ENCODE measurements at regions not wholly inside any gene's neighbourhood (a gene's known extent, or its start where the extent isn't known, plus 50 kb on each side); places are given as distances from the start of the nearest gene placed in this dataset.
"Not testable (repeated sequence)": the region's sequence is repeated elsewhere in the genome, so short reads cannot be mapped to it uniquely, and the experiment has no call there.

DNA sequence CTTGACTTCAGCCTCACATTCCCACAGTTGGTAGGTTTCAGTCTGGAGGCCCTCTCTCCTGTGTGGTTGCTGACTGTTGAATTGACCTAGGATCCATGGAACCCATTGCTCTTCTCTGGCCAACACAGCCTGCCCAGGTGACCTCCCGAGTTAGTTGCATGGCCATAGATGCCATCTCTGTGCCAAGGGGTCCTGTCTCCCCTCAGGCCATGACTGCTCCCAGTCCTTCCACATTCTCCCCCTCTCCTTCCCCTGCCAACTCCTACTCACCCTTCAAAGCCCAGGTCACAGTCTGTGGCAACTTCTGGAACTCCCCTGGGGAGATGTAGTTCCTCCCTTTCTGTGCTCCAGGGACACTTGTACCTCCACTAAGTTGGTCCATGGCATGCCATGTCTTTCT is 67.3 kb upstream of the GRB10 start:
- ATAC-seq (ENCODE audit: insufficient read depth, low FRiP score) = no peak
- H3K27ac ChIP-seq (ENCODE audit: low read depth in 1 of 2, low read length in 1 of 2) = no peak overlapping the region
- no peaks in the 10 kb centered on the region for H3K27me3 ChIP-seq (ENCODE audit: control insufficient read depth in 3 of 3, insufficient read depth in 3 of 3, low read length in 2 of 3)
- H3K4me3 ChIP-seq = no peak overlapping the region
- no peak overlapping the region for H3K9ac ChIP-seq (ENCODE audit: insufficient read depth in 1 of 2, low read length in 2 of 2)
- TF ChIP-seq, protein P1, sequence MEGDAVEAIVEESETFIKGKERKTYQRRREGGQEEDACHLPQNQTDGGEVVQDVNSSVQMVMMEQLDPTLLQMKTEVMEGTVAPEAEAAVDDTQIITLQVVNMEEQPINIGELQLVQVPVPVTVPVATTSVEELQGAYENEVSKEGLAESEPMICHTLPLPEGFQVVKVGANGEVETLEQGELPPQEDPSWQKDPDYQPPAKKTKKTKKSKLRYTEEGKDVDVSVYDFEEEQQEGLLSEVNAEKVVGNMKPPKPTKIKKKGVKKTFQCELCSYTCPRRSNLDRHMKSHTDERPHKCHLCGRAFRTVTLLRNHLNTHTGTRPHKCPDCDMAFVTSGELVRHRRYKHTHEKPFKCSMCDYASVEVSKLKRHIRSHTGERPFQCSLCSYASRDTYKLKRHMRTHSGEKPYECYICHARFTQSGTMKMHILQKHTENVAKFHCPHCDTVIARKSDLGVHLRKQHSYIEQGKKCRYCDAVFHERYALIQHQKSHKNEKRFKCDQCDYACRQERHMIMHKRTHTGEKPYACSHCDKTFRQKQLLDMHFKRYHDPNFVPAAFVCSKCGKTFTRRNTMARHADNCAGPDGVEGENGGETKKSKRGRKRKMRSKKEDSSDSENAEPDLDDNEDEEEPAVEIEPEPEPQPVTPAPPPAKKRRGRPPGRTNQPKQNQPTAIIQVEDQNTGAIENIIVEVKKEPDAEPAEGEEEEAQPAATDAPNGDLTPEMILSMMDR (IDR thresholded peaks at IDR 0.05; ENCODE audit: control extremely low read depth, extremely low read depth) = no peak
- no peak for DNase-seq
- peaks cover 0 to 2% (median 0%) of the 10 kb centered on the region in 4 donors for H3K9me3 ChIP-seq (ENCODE audit: control insufficient read depth in 4 of 4, insufficient read depth in 3 of 4, low read length in 3 of 4)
- H3K4me1 ChIP-seq (ENCODE audit: control insufficient read depth in 5 of 5, insufficient read depth in 5 of 5, low read length in 5 of 5) = no peaks in the 10 kb centered on the region
- H3K36me3 ChIP-seq (ENCODE audit: control insufficient read depth in 4 of 4, insufficient read depth in 4 of 4, low read length in 4 of 4) = no peaks in the 10 kb centered on the region
- 81 to 100% methylated on average over 1 of the region's 1 CpG for WGBS, 2 donors

DNA sequence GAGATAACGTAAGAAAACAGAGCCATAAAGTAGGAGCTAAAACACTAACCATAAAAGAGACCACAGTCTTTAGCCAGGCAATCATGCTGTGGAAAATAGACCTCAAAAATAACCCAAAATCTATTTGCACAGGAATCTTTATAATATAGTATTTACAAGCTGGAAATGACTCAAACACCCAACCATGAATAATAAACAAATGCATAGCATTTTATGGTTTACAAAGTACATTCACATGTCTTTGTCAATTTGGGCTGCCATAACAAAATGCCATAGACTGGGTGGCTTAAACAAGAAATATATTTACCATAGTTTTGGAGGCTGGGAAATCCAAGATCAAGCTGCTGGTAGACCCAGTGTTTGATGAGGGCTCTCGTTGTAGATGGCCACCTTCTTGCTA is 65.5 kb upstream of the GRB10 start:
- Histone ChIP-seq H3K27ac (ENCODE audit: low read depth in 1 of 2, low read length in 1 of 2) (no peak overlapping the region), H3K9ac (ENCODE audit: insufficient read depth in 1 of 2, low read length in 2 of 2) (no peak overlapping the region), H3K4me3 (no peak overlapping the region), H3K4me1 (ENCODE audit: control insufficient read depth in 5 of 5, insufficient read depth in 5 of 5, low read length in 5 of 5) (no peaks in the 10 kb centered on the region), H3K36me3 (ENCODE audit: control insufficient read depth in 4 of 4, insufficient read depth in 4 of 4, low read length in 4 of 4) (no peaks in the 10 kb centered on the region), H3K27me3 (ENCODE audit: control insufficient read depth in 3 of 3, insufficient read depth in 3 of 3, low read length in 2 of 3) (no peaks in the 10 kb centered on the region), H3K9me3 (ENCODE audit: control insufficient read depth in 4 of 4, insufficient read depth in 3 of 4, low read length in 3 of 4) (peaks cover 0 to 3% (median 0%) of the 10 kb centered on the region in 4 donors)
- TF ChIP-seq, protein P1 (IDR thresholded peaks at IDR 0.05; ENCODE audit: control extremely low read depth, extremely low read depth) = no peak
- ATAC-seq (ENCODE audit: insufficient read depth, low FRiP score) = no peak
- WGBS, 2 donors = 45 to 69% methylated on average over 2 of the region's 2 CpGs
- DNase-seq = no peak

DNA sequence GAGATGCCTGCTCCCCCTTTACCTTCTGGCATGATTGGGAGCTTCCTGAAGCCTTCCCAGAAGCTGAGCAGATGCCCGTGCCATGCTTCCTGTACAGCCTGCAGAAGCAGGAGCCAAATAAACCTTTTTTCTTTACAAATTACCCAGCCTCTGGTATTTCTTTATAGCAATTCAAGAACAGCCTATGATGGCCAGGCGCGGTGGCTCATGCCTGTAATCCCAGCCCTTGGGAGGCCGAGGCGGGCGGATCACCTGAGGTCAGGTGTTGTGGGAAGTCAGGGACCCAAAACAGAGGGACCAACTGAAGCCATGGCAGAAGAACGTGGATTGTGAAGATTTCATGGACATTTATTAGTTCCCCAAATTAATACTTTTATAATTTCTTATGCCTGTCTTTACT is 62.2 kb upstream of the GRB10 start:
- H3K9ac ChIP-seq (ENCODE audit: insufficient read depth in 1 of 2, low read length in 2 of 2); H3K36me3 ChIP-seq (ENCODE audit: control insufficient read depth in 4 of 4, insufficient read depth in 4 of 4, low read length in 4 of 4); DNase-seq; H3K4me1 ChIP-seq (ENCODE audit: control insufficient read depth in 5 of 5, insufficient read depth in 5 of 5, low read length in 5 of 5); H3K27me3 ChIP-seq (ENCODE audit: control insufficient read depth in 3 of 3, insufficient read depth in 3 of 3, low read length in 2 of 3); H3K9me3 ChIP-seq (ENCODE audit: control insufficient read depth in 4 of 4, insufficient read depth in 3 of 4, low read length in 3 of 4); ATAC-seq (ENCODE audit: insufficient read depth, low FRiP score); H3K4me3 ChIP-seq; H3K27ac ChIP-seq (ENCODE audit: low read depth in 1 of 2, low read length in 1 of 2): not testable (repeated sequence)
- WGBS, 2 donors = 96% methylated on average over 7 of the region's 7 CpGs

DNA sequence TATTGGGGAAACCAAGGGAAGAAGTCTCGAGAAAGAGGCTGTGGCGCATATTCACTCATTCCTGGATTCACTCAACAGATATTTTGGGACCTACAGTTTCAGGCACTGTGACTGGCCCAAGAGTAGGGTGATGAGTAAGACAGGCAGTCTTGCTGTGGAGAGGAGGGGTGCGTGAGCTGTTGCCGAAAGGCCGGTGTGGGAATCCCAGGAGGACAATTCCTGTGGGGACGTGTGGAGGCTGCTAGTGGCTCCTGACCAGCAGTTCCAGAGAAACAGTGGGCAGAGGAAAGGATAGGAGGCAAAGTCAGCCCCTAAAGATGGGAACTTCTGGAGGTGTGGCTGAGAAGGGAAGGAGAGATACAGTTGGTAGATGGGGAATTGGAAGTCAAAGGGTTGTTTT is 59.3 kb upstream of the GRB10 start:
- Histone ChIP-seq H3K4me3 (no peak overlapping the region), H3K27me3 (ENCODE audit: control insufficient read depth in 3 of 3, insufficient read depth in 3 of 3, low read length in 2 of 3) (no peaks in the 10 kb centered on the region), H3K36me3 (ENCODE audit: control insufficient read depth in 4 of 4, insufficient read depth in 4 of 4, low read length in 4 of 4) (no peaks in the 10 kb centered on the region), H3K9ac (ENCODE audit: insufficient read depth in 1 of 2, low read length in 2 of 2) (no peak overlapping the region), H3K27ac (ENCODE audit: low read depth in 1 of 2, low read length in 1 of 2) (no peak overlapping the region), H3K4me1 (ENCODE audit: control insufficient read depth in 5 of 5, insufficient read depth in 5 of 5, low read length in 5 of 5) (peaks cover 0 to 15% (median 0%) of the 10 kb centered on the region in 5 donors), H3K9me3 (ENCODE audit: control insufficient read depth in 4 of 4, insufficient read depth in 3 of 4, low read length in 3 of 4) (peaks cover 0 to 1% (median 0%) of the 10 kb centered on the region in 4 donors)
- no peak for ATAC-seq (ENCODE audit: insufficient read depth, low FRiP score)
- 93 to 94% methylated on average over 6 of the region's 6 CpGs for WGBS, 2 donors
- no peak for DNase-seq
- TF ChIP-seq, protein P1 (IDR thresholded peaks at IDR 0.05; ENCODE audit: control extremely low read depth, extremely low read depth) = no peak
